Psoas muscle (tissue), 7 donors: ENCODE measurements at regions not wholly inside any gene's neighbourhood (a gene's known extent, or its start where the extent isn't known, plus 50 kb on each side); places are given as distances from the start of the nearest gene placed in this dataset.

Source experiments
- ATAC-seq, 4 donors: fragments of 200-7000 bp; cut with Tn5 transposase; one replicate each; pipeline ENCODE4 v1.9.1; 2020; ENCODE audit warnings: moderate library complexity in 3 of 4, mild to moderate bottlenecking in 2 of 4
- DNase-seq, 2 donors: peaks; one replicate each; pipeline ENCODE4 v3.0.0-alpha.2; 2020
- H3K27ac ChIP-seq: fragments of 200-600 bp; one replicate; pipeline ENCODE4 v1.8.0; 2022
- H3K27me3 ChIP-seq, 3 donors: fragments of 200-600 bp in 1 of 3; one replicate each; pipeline versions ENCODE4 v1.6.1 to v1.8.0; 2013 to 2022; ENCODE audit warnings: low read length in 2 of 3, mild to moderate bottlenecking in 2 of 3, moderate library complexity in 1 of 3; ENCODE audit not compliant: insufficient read depth in 3 of 3
- H3K36me3 ChIP-seq, 2 donors: fragments of 200-600 bp in 1 of 2; one replicate each; pipeline versions ENCODE4 v1.6.1 to v1.8.0; 2013 to 2022; ENCODE audit warnings: low read depth in 1 of 2, mild to moderate bottlenecking in 1 of 2, moderate library complexity in 1 of 2; ENCODE audit not compliant: insufficient read depth in 1 of 2
- H3K4me1 ChIP-seq: fragments of 200-600 bp; one replicate; pipeline ENCODE4 v1.8.0; 2022
- H3K4me3 ChIP-seq: fragments of 200-600 bp; one replicate; pipeline ENCODE4 v1.8.0; 2022; ENCODE audit warnings: mild to moderate bottlenecking
- H3K9me3 ChIP-seq: fragments of 200-600 bp; one replicate; pipeline ENCODE4 v1.8.0; 2022
- CTCF ChIP-seq: fragments of 200-600 bp; IDR thresholded peaks from one replicate; pipeline ENCODE4 v1.8.0; 2022; ENCODE audit warnings: antibody characterized with exemption
- WGBS, 3 donors: extraction: QIAGEN DNeasy Blood & Tissue Kit; methylation state at CpG; one replicate each; pipeline versions ENCODE4 v1.1.6 to v1.1.7; 2013; 5-methylcytosine and 5-hydroxymethylcytosine counted together
- intact Hi-C, 2 donors: fragments of 100-400 bp; cut with DNase I; formaldehyde crosslinking; loops; one replicate each; pipeline versions ENCODE4 v1.11.0 to v1.14.2; 2022
- donor health status: healthy with polysubstance abuse.
- donor health status: DM: no; HTN: no; CAD: no; lungs with moderate emphysema.
- donor health status: Bipolar disorder and iron deficiency.
- donor health status: healthy.
- donor health status: DM: yes; HTN: yes; CAD: no.
- donor health status: DM: no; HTN: no; CAD: no.
- donor health status: DM: yes; HTN: yes; CAD: no.

- ATAC-seq (no peak), DNase-seq (no peak)
- Histone ChIP-seq H3K9me3 (no peaks in the 10 kb centered on the region), H3K4me3 (no peak overlapping the region), H3K4me1 (no peaks in the 10 kb centered on the region), H3K36me3 (no peaks in the 10 kb centered on the region), H3K27me3 (no peaks in the 10 kb centered on the region), H3K27ac (no peak overlapping the region)
- TF ChIP-seq CTCF: no peak
- intact Hi-C loops: loop anchor here (5.0 to 10.0 kb wide), 5 partner anchors 418 to 1030 kb away; no protein-coding TSS in a partner anchor
- WGBS, 3 donors: 86 to 89% (median 88%) methylated on average over 3 of the region's 3 CpGs
Observed at GRCh38 chr3:84547207-84547606, 411.6 kb upstream of the CADM2 start.

GRCh38 chr3:84547971-84548970 is 410.5 kb upstream of the CADM2 start:
- intact Hi-C loops: loop anchor here (5.0 to 10.0 kb wide), 5 partner anchors 417 to 1029 kb away; no protein-coding TSS in a partner anchor
- WGBS, 3 donors: 52 to 65% (median 57%) methylated on average over 23 of the region's 23 CpGs
- no peaks in the 10 kb centered on the region for H3K4me1 ChIP-seq
- H3K27ac ChIP-seq: no peak overlapping the region
- H3K36me3 ChIP-seq: no peaks in the 10 kb centered on the region
- peak; percentile 47 for TF ChIP-seq CTCF
- H3K9me3 ChIP-seq: no peaks in the 10 kb centered on the region
- no peaks in the 10 kb centered on the region for H3K27me3 ChIP-seq
- peak; percentile 10 to 48 for DNase-seq
- H3K4me3 ChIP-seq: peak overlapping the region; percentile 16
- peak; percentile 74 to 86 (median 80) for ATAC-seq

- Histone ChIP-seq H3K4me1 (no peaks in the 10 kb centered on the region), H3K9me3 (no peaks in the 10 kb centered on the region), H3K27ac (no peak overlapping the region), H3K27me3 (no peaks in the 10 kb centered on the region), H3K36me3 (no peaks in the 10 kb centered on the region), H3K4me3 (no peak overlapping the region)
- ATAC-seq: no peak
- DNase-seq: no peak
- TF ChIP-seq CTCF: no peak
- WGBS, 3 donors: 69 to 77% (median 70%) methylated on average over 2 of the region's 2 CpGs
- intact Hi-C loops: no loop called here
Observed at GRCh38 chr3:84555629-84556028, 403.2 kb upstream of the CADM2 start.

GRCh38 chr3:84566256-84566655 is 392.5 kb upstream of the CADM2 start:
- 71 to 75% (median 73%) methylated on average over 3 of the region's 3 CpGs for WGBS, 3 donors
- H3K27ac ChIP-seq: no peak overlapping the region
- no peaks in the 10 kb centered on the region for H3K9me3 ChIP-seq
- H3K36me3 ChIP-seq: no peaks in the 10 kb centered on the region
- H3K27me3 ChIP-seq: no peaks in the 10 kb centered on the region
- intact Hi-C loops: no loop called here
- no peaks in the 10 kb centered on the region for H3K4me1 ChIP-seq
- DNase-seq (no peak), ATAC-seq (no peak)
- TF ChIP-seq CTCF: no peak
- no peak overlapping the region for H3K4me3 ChIP-seq
